DOHH2 (cell line): ENCODE measurements at regions not wholly inside any gene's neighbourhood (a gene's known extent, or its start where the extent isn't known, plus 50 kb on each side); places are given as distances from the start of the nearest gene placed in this dataset.

Experiments used
- CTCF ChIP-seq: fragments of 200-600 bp; sonication (generic); IDR thresholded peaks from one replicate; pipeline ENCODE4 v1.5.1; 2014; ENCODE audit warnings: antibody characterized with exemption, mild to moderate bottlenecking, low read depth, low read length; ENCODE audit not compliant: poor library complexity, severe bottlenecking
- EZH2phosphoT487 ChIP-seq: fragments of 200-600 bp; sonication (generic); IDR thresholded peaks from 2 replicates; pipeline ENCODE4 v1.6.1; 2017; ENCODE audit warnings: borderline replicate concordance, mild to moderate bottlenecking, antibody characterized with exemption, low read length, moderate library complexity, mixed read lengths

DNA sequence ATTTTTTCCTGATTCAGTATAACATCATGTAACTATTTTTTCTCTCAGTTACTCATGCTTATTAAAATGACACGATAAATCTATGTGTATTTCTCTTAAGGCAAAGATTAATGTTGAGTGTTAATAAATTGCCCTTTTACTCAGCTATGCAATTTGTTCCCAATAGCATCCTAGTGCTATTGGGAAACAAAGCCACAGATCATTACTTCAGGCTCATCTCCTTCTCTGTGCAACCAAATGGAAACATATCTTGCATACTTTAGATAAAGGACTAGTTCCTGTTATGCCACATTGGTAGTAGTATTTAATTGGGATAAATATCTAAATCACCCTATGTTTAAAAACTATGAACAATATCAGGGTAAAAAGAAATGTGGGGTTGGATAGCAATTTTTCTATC lies 106.2 kb downstream of the PLPPR4 start:
- TF ChIP-seq CTCF (no peak), EZH2phosphoT487 (no peak)
